ENCODE measurements at regions not wholly inside any gene's neighbourhood (a gene's known extent, or its start where the extent isn't known, plus 50 kb on each side); places are given as distances from the start of the nearest gene placed in this dataset.

- Histone ChIP-seq H3K36me3 (no peaks in the 10 kb centered on the region), H3K4me3 (no peak overlapping the region), H3K4me1 (no peaks in the 10 kb centered on the region), H3K27ac (no peak overlapping the region), H3K9me3 (no peaks in the 10 kb centered on the region), H3K27me3 (no peaks in the 10 kb centered on the region)
- TF ChIP-seq CTCF (IDR thresholded peaks at IDR 0.05), result no peak
- intact Hi-C loops (cut with DNase I), result no loop called here
- ATAC-seq (no peak), DNase-seq (no peak)
These were observed 80.7 kb upstream of the NUDT4 start for GRCh38 chr12:93297032-93297431.

DNA sequence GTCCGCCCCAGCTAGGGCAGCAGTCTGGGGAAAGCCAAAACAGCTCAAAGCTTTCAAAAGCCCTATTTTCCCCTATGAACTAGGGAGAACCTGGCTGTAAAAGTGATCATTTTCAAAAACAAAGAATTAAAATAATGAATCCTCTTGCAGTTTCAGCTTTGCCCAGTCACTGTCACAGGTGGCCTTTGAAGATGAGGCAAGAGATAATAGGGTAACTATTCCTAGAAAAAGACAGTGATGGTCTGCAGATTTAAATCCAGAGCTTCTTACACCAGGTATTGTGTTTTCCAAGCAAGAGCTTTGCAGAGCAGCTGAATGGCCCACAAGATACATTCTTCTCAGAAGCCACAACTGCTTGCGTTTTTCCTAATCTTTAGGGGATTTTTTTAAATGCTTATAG, 80.2 kb upstream of the NUDT4 start:
- no peaks in the 10 kb centered on the region for H3K36me3 ChIP-seq
- TF ChIP-seq CTCF (IDR thresholded peaks at IDR 0.05), result no peak
- intact Hi-C loops (cut with DNase I), result no loop called here
- H3K4me1 ChIP-seq, result no peaks in the 10 kb centered on the region
- DNase-seq (no peak), ATAC-seq (no peak)
- H3K27ac ChIP-seq, result no peak overlapping the region
- H3K27me3 ChIP-seq, result no peaks in the 10 kb centered on the region
- H3K4me3 ChIP-seq, result no peak overlapping the region
- no peaks in the 10 kb centered on the region for H3K9me3 ChIP-seq

- H3K36me3 ChIP-seq, result no peaks in the 10 kb centered on the region
- intact Hi-C loops (cut with DNase I), result no loop called here
- ATAC-seq (no peak), DNase-seq (no peak)
- H3K4me3 ChIP-seq, result no peak overlapping the region
- H3K4me1 ChIP-seq, result no peaks in the 10 kb centered on the region
- no peaks in the 10 kb centered on the region for H3K27me3 ChIP-seq
- H3K9me3 ChIP-seq, result no peaks in the 10 kb centered on the region
- no peak overlapping the region for H3K27ac ChIP-seq
- no peak for TF ChIP-seq CTCF (IDR thresholded peaks at IDR 0.05)
These were observed 78.4 kb upstream of the NUDT4 start for GRCh38 chr12:93299262-93299846.

DNA sequence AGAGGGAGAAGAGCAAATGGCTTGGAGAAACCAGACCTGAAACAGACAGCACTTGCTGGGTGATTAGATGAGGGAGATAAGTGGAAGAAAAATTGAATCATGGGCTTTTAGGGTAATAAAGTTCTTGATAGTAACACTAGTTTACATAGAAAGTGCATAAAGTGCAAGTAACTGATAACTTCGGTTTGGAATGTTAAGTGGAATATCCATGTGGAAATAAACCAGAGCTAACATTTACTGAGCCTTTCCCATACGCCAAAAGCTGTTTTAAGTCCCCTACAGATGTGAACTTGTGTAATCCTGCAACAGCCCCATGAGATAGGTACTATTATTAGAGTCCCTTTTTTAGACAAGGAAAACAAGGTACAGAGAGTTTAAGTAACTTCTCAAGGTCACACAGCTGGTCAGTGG, 77.1 kb upstream of the NUDT4 start:
- Histone ChIP-seq H3K27ac (no peak overlapping the region), H3K36me3 (no peaks in the 10 kb centered on the region), H3K4me3 (no peak overlapping the region), H3K9me3 (no peaks in the 10 kb centered on the region), H3K27me3 (no peaks in the 10 kb centered on the region), H3K4me1 (no peaks in the 10 kb centered on the region)
- no peak for DNase-seq
- TF ChIP-seq CTCF (IDR thresholded peaks at IDR 0.05), result no peak
- intact Hi-C loops (cut with DNase I), result no loop called here
- no peak for ATAC-seq

- DNase-seq (no peak), ATAC-seq (peak; percentile 61)
- TF ChIP-seq CTCF (IDR thresholded peaks at IDR 0.05), result no peak
- intact Hi-C loops (cut with DNase I), result no loop called here
- Histone ChIP-seq H3K9me3 (no peaks in the 10 kb centered on the region), H3K27me3 (no peaks in the 10 kb centered on the region), H3K4me3 (no peak overlapping the region), H3K36me3 (no peaks in the 10 kb centered on the region), H3K4me1 (no peaks in the 10 kb centered on the region), H3K27ac (no peak overlapping the region)
These were observed 75.1 kb upstream of the NUDT4 start for GRCh38 chr12:93302331-93303229.

Data from upper lobe of right lung (tissue), 1 donor.